ENCODE measurements at regions not wholly inside any gene's neighbourhood (a gene's known extent, or its start where the extent isn't known, plus 50 kb on each side); places are given as distances from the start of the nearest gene placed in this dataset.

GRCh38 chr5:117394506-117395157 lies 820.0 kb upstream of the SEMA6A start:
- H3K27ac ChIP-seq (ENCODE audit: insufficient read depth, low read depth, low read length), result no peak overlapping the region
- no peaks in the 10 kb centered on the region for H4K20me1 ChIP-seq (replicated peaks; ENCODE audit: control insufficient read depth, extremely low read depth, insufficient read depth, low read length)
- FAIRE-seq (no peak), DNase-seq (ENCODE audit: low read depth, low spot score) (no peak)
- no peaks in the 10 kb centered on the region for H3K27me3 ChIP-seq (ENCODE audit: control insufficient read depth in 2 of 2, insufficient read depth in 2 of 2, low read length in 2 of 2)
- ChIA-PET CTCF (no interaction called here), POLR2A (no interaction called here)
- no peaks in the 10 kb centered on the region for H3K36me3 ChIP-seq (ENCODE audit: control insufficient read depth in 2 of 2, extremely low read depth in 1 of 2, insufficient read depth in 2 of 2, low read length in 2 of 2)
- TF ChIP-seq JUN (IDR thresholded peaks at IDR 0.05; ENCODE audit: borderline replicate concordance, insufficient read depth, insufficient read length, low read depth), result no peak
- H3K4me1 ChIP-seq (ENCODE audit: control insufficient read depth, extremely low read depth, insufficient read depth, low read length), result no peaks in the 10 kb centered on the region
- no peaks in the 10 kb centered on the region for H3K9me3 ChIP-seq (replicated peaks; ENCODE audit: control insufficient read depth, insufficient read depth, low read length)
- no peak overlapping the region for H3K4me3 ChIP-seq (replicated peaks in 1 of 3; ENCODE audit: insufficient read depth in 1 of 3, low read depth in 1 of 3, low read length in 3 of 3)
- dilution Hi-C loops (cut with MboI; ENCODE audit: extremely low pct_ligation_motif_present, low sequenced_read_pairs), result no loop called here
- H3K79me2 ChIP-seq (ENCODE audit: control insufficient read depth, insufficient read depth, low read length), result no peaks in the 10 kb centered on the region
- no peaks in the 10 kb centered on the region for H3K9me1 ChIP-seq (replicated peaks; ENCODE audit: control insufficient read depth, extremely low read depth, insufficient read depth, low read length)
- no peak overlapping the region for H2AFZ ChIP-seq (ENCODE audit: low read depth, low read length)
- intact Hi-C loops (cut with micrococcal nuclease), result no loop called here
- H3K4me2 ChIP-seq (ENCODE audit: insufficient read depth, low read length), result no peak overlapping the region
- no peak overlapping the region for H3K9ac ChIP-seq (replicated peaks; ENCODE audit: extremely low read depth, insufficient read depth, low read length)
- no TSS peak for BruUV-seq (replicated peaks)

GRCh38 chr5:117393125-117393524 lies 818.5 kb upstream of the SEMA6A start:
- ChIA-PET CTCF (no interaction called here), POLR2A (no interaction called here)
- Histone ChIP-seq H3K4me2 (ENCODE audit: insufficient read depth, low read length) (no peak overlapping the region), H3K36me3 (ENCODE audit: control insufficient read depth in 2 of 2, extremely low read depth in 1 of 2, insufficient read depth in 2 of 2, low read length in 2 of 2) (no peaks in the 10 kb centered on the region), H3K4me3 (replicated peaks in 1 of 3; ENCODE audit: insufficient read depth in 1 of 3, low read depth in 1 of 3, low read length in 3 of 3) (no peak overlapping the region), H3K9ac (replicated peaks; ENCODE audit: extremely low read depth, insufficient read depth, low read length) (no peak overlapping the region), H3K27me3 (ENCODE audit: control insufficient read depth in 2 of 2, insufficient read depth in 2 of 2, low read length in 2 of 2) (no peaks in the 10 kb centered on the region), H4K20me1 (replicated peaks; ENCODE audit: control insufficient read depth, extremely low read depth, insufficient read depth, low read length) (no peaks in the 10 kb centered on the region), H3K4me1 (ENCODE audit: control insufficient read depth, extremely low read depth, insufficient read depth, low read length) (no peaks in the 10 kb centered on the region), H3K9me3 (replicated peaks; ENCODE audit: control insufficient read depth, insufficient read depth, low read length) (no peaks in the 10 kb centered on the region), H3K9me1 (replicated peaks; ENCODE audit: control insufficient read depth, extremely low read depth, insufficient read depth, low read length) (no peaks in the 10 kb centered on the region), H3K79me2 (ENCODE audit: control insufficient read depth, insufficient read depth, low read length) (no peaks in the 10 kb centered on the region), H3K27ac (ENCODE audit: insufficient read depth, low read depth, low read length) (no peak overlapping the region), H2AFZ (ENCODE audit: low read depth, low read length) (no peak overlapping the region)
- DNase-seq (ENCODE audit: low read depth, low spot score) (no peak), FAIRE-seq (no peak)
- TF ChIP-seq MAX (IDR thresholded peaks at IDR 0.05; ENCODE audit: insufficient read depth, insufficient read length), result no peak
- no peak for TF ChIP-seq MYC (IDR thresholded peaks at IDR 0.05; ENCODE audit: low read depth, low read length)
- no peak for TF ChIP-seq JUN (IDR thresholded peaks at IDR 0.05; ENCODE audit: borderline replicate concordance, insufficient read depth, insufficient read length, low read depth)
- no peak for TF ChIP-seq POLR2AphosphoS5 (IDR thresholded peaks at IDR 0.05; ENCODE audit: insufficient read depth, low read depth, low read length)
- TF ChIP-seq POLR2A (IDR thresholded peaks at IDR 0.05; ENCODE audit: low read depth, low read length), result no peak
- TF ChIP-seq EZH2 (IDR thresholded peaks at IDR 0.05; ENCODE audit: borderline replicate concordance, low read depth, low read length, severe bottlenecking), result no peak
- no peak for TF ChIP-seq FOS (IDR thresholded peaks at IDR 0.05; ENCODE audit: borderline replicate concordance, insufficient read depth, low read length)
- no peak for TF ChIP-seq GATA2 (IDR thresholded peaks at IDR 0.05; ENCODE audit: insufficient read depth, insufficient read length, low read depth, low read length)
- no peak for TF ChIP-seq CTCF (IDR thresholded peaks at IDR 0.05; ENCODE audit: extremely low read depth in 1 of 2, insufficient read depth in 1 of 2, low read depth in 1 of 2, low read length in 2 of 2)
- no TSS peak for BruUV-seq (replicated peaks)
- dilution Hi-C loops (cut with MboI; ENCODE audit: extremely low pct_ligation_motif_present, low sequenced_read_pairs) (no loop called here), intact Hi-C loops (cut with micrococcal nuclease) (no loop called here)
